Breast epithelium (tissue), 4 donors: ENCODE measurements at regions not wholly inside any gene's neighbourhood (a gene's known extent, or its start where the extent isn't known, plus 50 kb on each side); places are given as distances from the start of the nearest gene placed in this dataset.

Experiments
- DNase-seq, 2 donors: peaks; one replicate each; pipeline ENCODE4 v3.0.0-alpha.2; 2019; ENCODE audit warnings: low spot score in 2 of 2
- H3K27ac ChIP-seq, 2 donors: fragments of 200-600 bp; sonication (generic) in 1 of 2; one replicate each; pipeline ENCODE4 v1.5.1; 2016 to 2019; ENCODE audit warnings: mild to moderate bottlenecking in 1 of 2
- H3K27me3 ChIP-seq, 2 donors: fragments of 200-600 bp; sonication (generic) in 1 of 2; one replicate each; pipeline versions ENCODE4 v1.5.1 to v1.6.0; 2017 to 2019; ENCODE audit warnings: control low read depth in 1 of 2, mild to moderate bottlenecking in 1 of 2
- H3K36me3 ChIP-seq: fragments of 200-600 bp; one replicate; pipeline ENCODE4 v1.5.1; 2019
- H3K4me1 ChIP-seq, 2 donors: fragments of 200-600 bp; sonication (generic); one replicate each; pipeline ENCODE4 v1.5.1; 2016 to 2019; ENCODE audit warnings: control low read depth in 1 of 2
- H3K4me3 ChIP-seq, 3 donors: fragments of 200-600 bp; sonication (generic); 1 replicate in 2 of 3; 2 replicates in 1 of 3; pipeline ENCODE4 v1.5.1; 2016 to 2019; ENCODE audit warnings: mild to moderate bottlenecking in 3 of 3, moderate library complexity in 2 of 3
- H3K9me3 ChIP-seq, 2 donors: fragments of 200-600 bp; sonication (generic) in 1 of 2; one replicate each; pipeline ENCODE4 v1.5.1; 2016 to 2019; ENCODE audit warnings: control low read depth in 1 of 2
- CTCF ChIP-seq, 3 donors: fragments of 450-650 bp; IDR thresholded peaks; one replicate each; pipeline ENCODE4 v1.5.1; 2016 to 2017; ENCODE audit warnings: antibody characterized with exemption in 3 of 3, mild to moderate bottlenecking in 3 of 3, moderate library complexity in 3 of 3
- POLR2A ChIP-seq: fragments of 450-650 bp; IDR thresholded peaks from one replicate; pipeline ENCODE4 v1.6.1; 2016; ENCODE audit warnings: antibody characterized with exemption, mild to moderate bottlenecking, moderate library complexity
- POLR2AphosphoS5 ChIP-seq, 3 donors: sonication (generic); formaldehyde crosslinking; IDR thresholded peaks; one replicate each; pipeline ENCODE4 v1.6.1; 2017; ENCODE audit warnings: antibody characterized with exemption in 3 of 3
- intact Hi-C: fragments of 100-400 bp; cut with DNase I; formaldehyde crosslinking; loops from one replicate; pipeline ENCODE4 v1.15.1; 2023; ENCODE audit warnings: low total_unique reads

DNA sequence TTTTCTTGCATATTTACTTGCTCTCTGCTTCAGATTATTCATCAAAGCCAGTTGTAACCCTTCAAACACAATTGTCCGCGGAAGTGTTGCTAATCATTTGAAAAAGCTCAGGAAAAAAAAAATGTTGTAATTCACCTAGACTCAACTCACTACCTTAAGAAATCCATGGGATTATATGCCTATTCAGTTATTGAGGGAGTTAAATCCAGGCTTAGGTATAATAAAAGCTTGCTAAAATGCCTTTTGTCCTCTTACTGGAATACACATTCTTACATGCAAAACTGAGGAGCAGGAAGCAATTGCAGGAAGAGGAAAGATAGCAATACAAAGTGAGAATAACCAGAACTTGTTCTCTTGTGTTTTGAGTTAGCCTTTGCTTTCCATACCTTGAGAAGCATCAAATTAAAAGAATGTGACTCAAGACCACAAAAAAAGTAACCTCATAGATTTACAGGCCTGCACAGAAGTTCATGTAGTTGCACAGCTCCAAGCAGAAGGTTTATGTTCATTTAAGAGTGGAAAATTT, 91.4 kb upstream of the FAM241A start:
- H3K27me3 ChIP-seq: no peaks in the 10 kb centered on the region
- intact Hi-C loops: no loop called here
- H3K4me1 ChIP-seq: no peaks in the 10 kb centered on the region
- H3K27ac ChIP-seq: no peak overlapping the region
- H3K36me3 ChIP-seq: no peaks in the 10 kb centered on the region
- no peak overlapping the region for H3K4me3 ChIP-seq
- no peak for DNase-seq
- no peak for TF ChIP-seq POLR2AphosphoS5 (IDR thresholded peaks at IDR 0.05)
- TF ChIP-seq CTCF (IDR thresholded peaks at IDR 0.05): no peak
- TF ChIP-seq POLR2A: no peak
- no peaks in the 10 kb centered on the region for H3K9me3 ChIP-seq

DNA sequence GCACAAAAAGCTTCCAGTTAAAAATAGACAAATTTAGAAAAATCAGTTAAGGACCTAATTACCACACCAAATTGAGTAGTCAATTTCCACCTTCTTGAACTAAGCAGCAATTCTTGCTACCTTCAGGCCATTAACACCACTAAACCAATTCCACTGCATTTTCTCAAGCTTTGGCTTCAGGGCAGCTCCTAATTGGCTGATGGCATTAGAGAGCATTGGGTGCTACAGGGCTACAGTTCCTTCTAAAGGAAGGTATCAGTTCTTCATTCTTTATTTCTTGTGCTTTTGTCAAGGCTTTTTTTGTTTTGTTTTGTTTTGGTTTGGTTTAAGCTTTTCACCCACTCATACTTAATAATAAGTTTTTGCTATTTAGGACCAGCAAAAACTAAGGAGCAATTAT, 90.2 kb upstream of the FAM241A start:
- Histone ChIP-seq H3K27ac (no peak overlapping the region), H3K4me1 (no peaks in the 10 kb centered on the region), H3K27me3 (no peaks in the 10 kb centered on the region), H3K36me3 (no peaks in the 10 kb centered on the region), H3K9me3 (no peaks in the 10 kb centered on the region), H3K4me3 (no peak overlapping the region)
- no peak for DNase-seq
- intact Hi-C loops: no loop called here
- no peak for TF ChIP-seq POLR2AphosphoS5 (IDR thresholded peaks at IDR 0.05)
- no peak for TF ChIP-seq POLR2A
- no peak for TF ChIP-seq CTCF (IDR thresholded peaks at IDR 0.05)

- intact Hi-C loops: no loop called here
- Histone ChIP-seq H3K9me3 (no peaks in the 10 kb centered on the region), H3K4me1 (no peaks in the 10 kb centered on the region), H3K36me3 (no peaks in the 10 kb centered on the region), H3K4me3 (no peak overlapping the region), H3K27me3 (no peaks in the 10 kb centered on the region), H3K27ac (no peak overlapping the region)
- TF ChIP-seq CTCF (IDR thresholded peaks at IDR 0.05): no peak
- no peak for TF ChIP-seq POLR2A
- TF ChIP-seq POLR2AphosphoS5 (IDR thresholded peaks at IDR 0.05): no peak
- no peak for DNase-seq
Measured at GRCh38 chr4:112057470-112057869, 87.8 kb upstream of the FAM241A start.

DNA sequence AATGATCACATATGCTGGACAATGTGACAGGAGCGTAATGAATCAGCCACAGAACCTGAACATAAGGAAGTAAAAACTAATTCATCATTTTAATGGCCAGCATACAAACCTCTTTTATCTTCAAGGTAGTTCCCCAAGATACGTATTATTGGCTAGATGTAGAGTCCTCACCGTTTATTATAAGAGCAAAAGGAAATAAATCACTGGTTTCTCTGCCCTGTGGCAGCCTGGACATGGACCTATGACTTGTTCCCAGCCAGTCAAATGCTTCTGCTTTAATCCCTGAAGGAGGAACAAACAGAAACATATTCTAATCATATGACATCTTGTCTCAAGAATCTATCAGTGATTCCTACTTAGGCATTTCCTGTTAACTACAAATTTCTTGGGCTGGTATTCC, 86.8 kb upstream of the FAM241A start:
- Histone ChIP-seq H3K36me3 (no peaks in the 10 kb centered on the region), H3K4me3 (no peak overlapping the region), H3K9me3 (no peaks in the 10 kb centered on the region), H3K27ac (no peak overlapping the region), H3K4me1 (no peaks in the 10 kb centered on the region), H3K27me3 (no peaks in the 10 kb centered on the region)
- no peak for DNase-seq
- intact Hi-C loops: no loop called here
- TF ChIP-seq POLR2AphosphoS5 (IDR thresholded peaks at IDR 0.05) (no peak), POLR2A (no peak), CTCF (IDR thresholded peaks at IDR 0.05) (no peak)

- H3K27me3 ChIP-seq: no peaks in the 10 kb centered on the region
- no peaks in the 10 kb centered on the region for H3K9me3 ChIP-seq
- no peak overlapping the region for H3K27ac ChIP-seq
- DNase-seq: no peak
- no peak overlapping the region for H3K4me3 ChIP-seq
- intact Hi-C loops: no loop called here
- no peak for TF ChIP-seq CTCF (IDR thresholded peaks at IDR 0.05)
- no peak for TF ChIP-seq POLR2AphosphoS5 (IDR thresholded peaks at IDR 0.05)
- no peak for TF ChIP-seq POLR2A
- no peaks in the 10 kb centered on the region for H3K36me3 ChIP-seq
- no peaks in the 10 kb centered on the region for H3K4me1 ChIP-seq
Measured at GRCh38 chr4:112060212-112060611, 85.0 kb upstream of the FAM241A start.
